GM19238 (cell line): ENCODE measurements at regions not wholly inside any gene's neighbourhood (a gene's known extent, or its start where the extent isn't known, plus 50 kb on each side); places are given as distances from the start of the nearest gene placed in this dataset.

Experiments
- DNase-seq: peaks from one replicate; pipeline ENCODE4 v3.0.0; 2011; ENCODE audit warnings: low spot score; ENCODE audit not compliant: insufficient read length

GRCh38 chr22:25393121-25393805 is 171.2 kb upstream of the GRK3 start:
- DNase-seq: no peak

GRCh38 chr22:25395468-25395867 is 169.0 kb upstream of the GRK3 start:
- DNase-seq: no peak

GRCh38 chr22:25395915-25396314 is 168.6 kb upstream of the GRK3 start:
- DNase-seq: no peak

GRCh38 chr22:25396615-25397200 is 167.8 kb upstream of the GRK3 start:
- no peak for DNase-seq

DNA sequence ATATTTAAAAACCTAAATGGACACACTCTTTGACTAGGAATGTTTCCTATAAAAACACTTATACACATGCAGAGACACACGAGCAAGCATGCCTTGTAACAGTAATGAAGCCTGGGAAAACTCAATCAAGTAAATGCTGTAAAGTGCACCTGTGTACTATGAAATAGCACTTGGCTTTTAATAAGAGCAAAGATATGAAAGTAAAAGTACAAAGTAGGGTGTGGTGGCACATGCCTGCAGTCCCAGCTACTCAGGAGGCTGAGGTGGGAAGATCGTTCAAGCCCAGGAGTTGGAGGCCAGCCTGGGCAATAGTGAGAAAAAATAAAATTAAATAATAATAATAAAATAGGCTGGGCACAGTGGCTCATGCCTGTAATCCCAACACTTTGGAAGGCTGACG is 166.9 kb upstream of the GRK3 start:
- no peak for DNase-seq

- DNase-seq: peak; percentile 51
Measured at GRCh38 chr22:25398591-25399062, 165.8 kb upstream of the GRK3 start.

DNA sequence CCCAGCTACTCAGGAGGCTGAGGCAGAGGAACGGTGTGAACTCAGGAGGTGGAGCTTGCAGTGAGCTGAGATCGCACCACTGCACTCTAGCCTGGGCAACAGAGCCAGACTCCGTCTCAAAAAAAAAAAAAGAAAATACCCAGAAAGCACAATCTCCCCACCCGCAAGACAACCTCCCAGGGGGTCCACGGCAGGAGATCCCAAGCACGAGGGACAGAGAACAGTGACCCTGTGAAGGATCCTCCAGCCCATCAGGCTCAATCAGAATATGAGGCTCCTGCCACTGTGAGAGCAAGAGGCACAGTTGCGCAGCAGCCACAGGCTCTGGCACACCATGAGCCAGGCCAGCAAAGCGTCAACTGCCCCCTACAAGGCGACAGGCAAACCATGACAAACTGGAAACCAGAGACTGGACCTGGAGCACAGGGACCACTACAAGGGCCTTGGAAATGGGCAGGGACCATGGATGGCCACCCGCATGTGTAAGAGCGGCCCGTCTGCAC is 164.8 kb upstream of the GRK3 start:
- DNase-seq: no peak

GRCh38 chr22:25402160-25402500 is 162.3 kb upstream of the GRK3 start:
- no peak for DNase-seq

DNA sequence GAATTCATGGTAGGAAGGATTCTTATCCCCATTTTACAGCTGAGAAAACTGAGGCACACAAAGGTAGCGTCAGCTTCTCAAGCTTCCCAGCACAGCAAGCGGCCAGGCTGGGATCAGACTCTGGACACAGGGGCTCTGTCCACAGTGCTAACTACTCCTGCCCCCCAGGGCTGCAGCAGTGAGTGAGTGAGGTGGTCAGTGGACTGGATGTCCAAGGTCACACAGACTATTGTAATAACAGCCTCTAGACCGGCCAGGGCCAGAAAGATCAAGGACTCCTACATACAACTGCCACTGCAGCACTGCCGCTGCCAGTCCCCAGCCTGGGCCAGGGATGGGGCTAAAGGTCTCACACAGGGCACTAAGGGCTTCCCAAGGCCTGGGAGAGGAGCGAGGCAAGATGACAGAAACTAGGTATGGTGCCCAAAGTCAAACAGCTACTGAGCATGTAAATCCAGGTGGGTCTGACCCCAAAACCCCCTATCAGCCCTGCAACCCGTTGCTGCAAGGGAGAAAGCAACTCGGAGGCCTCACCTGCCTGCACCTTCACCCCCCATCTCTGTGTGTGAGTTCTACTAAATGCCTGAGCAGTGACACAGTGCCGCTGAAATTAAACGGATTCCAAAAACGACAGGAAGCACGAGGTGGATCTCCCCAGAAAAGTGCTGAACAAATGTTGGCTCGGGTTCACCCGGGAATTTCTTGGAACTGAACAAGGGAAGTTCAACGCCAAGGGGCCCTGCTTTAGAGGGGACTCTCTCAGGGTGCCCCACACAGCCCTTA is 161.8 kb upstream of the GRK3 start:
- no peak for DNase-seq

DNA sequence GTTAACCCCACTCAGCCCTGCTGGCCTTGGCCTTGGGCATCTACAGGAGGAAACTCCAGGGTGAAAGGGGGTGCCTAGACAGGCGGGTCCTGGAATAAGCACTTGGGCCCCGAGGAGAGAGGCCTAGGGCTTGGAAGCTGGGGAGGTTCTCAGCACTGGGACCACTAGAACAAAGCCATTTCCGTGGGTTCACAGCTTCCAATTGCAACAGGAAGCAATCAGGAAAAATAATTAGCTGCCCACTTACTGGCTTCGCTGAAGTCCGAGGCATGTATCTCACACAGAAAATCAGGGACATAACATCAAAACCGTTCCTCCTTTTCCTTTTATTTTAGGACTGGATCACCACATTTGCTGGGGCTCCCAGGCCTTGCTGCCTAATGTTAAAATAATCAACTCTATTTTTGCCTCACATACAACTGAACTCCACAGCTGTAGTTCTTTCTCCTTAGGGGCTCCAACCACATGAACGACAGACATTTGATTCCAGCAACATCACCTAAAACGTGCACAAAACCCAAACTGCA is 161.1 kb upstream of the GRK3 start:
- DNase-seq: no peak

DNA sequence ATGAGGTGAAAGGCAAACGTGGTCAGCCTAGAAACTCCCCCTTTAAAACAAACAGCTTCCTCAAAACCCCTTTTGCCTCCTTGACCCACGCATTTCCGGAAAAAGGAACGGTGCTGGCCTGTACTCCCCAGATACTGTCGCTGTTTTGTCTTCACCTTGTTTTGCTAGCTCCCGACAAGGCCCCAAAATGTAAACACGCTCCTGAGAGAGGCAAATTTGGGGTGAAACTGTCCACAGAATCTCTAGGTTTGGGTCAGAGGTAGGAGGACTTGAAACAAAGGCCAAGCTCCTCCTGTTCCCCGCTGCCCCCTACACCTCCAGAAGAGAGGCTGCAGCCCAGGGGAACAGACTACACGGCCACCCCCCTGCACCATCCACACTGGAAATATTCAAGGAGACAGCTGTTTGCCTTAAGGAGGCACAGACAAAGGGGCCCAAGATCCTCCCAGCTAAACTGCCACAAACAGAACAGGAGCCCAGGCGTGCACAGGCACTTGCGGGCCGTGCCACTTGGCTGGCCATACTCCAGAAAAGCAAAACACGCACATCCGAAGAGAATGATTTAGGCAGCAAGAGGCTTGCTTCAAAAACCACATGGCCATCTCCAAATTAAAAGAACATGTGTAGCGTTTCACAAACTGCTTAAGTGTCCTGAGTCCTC is 160.5 kb upstream of the GRK3 start:
- DNase-seq: no peak

DNA sequence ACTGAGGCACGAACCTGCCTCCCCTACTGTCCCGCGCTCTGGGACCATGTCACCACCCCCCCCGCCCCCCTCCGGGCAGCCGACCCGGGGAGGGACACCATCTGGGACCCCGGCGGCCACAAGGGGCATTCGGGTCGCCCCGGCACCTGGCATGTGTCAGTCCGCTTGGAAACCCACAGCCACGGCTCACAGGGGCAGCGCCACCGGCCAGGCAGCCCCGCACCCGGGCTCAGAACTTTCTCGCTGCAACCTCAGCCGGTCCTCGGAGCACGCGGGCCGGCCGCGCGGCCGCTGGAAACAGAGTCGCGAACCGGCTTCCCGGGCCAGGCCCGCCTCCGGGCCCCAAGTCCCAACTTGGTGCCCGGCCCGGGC is 159.9 kb upstream of the GRK3 start:
- no peak for DNase-seq

- peak; percentile 72 for DNase-seq
Measured at GRCh38 chr22:25404928-25405816, 159.3 kb upstream of the GRK3 start.

DNA sequence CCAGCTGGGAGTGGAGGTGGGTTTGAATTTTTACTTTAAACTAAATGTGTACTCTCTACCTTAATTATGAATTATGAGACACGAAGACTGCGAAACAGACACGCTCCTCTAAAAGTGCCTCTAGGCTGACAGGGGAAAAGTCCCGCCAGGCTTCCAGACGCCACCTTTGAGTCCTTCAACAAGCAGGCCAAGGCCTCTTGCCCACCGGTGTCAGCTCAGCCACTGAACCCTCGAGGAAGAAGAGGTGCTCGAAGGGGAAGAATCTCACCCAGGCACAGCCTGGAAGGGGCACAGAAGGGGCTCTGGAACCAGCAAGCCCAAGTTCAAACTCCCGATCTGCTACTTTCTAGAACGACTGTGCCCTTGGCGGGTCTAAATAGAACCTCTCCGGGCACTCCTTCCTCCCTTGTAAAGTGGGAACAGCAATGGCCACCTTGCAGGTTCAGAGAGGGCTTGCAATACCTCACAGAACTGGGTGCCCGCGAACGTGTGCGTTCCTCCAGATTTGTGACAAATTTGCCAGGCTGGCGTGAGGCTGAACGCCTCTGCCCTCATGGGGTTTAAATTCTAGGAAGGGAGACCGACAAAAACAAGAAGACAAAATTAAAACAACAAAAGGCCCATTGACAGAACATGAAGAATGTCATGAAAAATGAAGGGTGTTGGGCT is 158.5 kb upstream of the GRK3 start:
- no peak for DNase-seq

GRCh38 chr22:25406510-25407210 is 157.8 kb upstream of the GRK3 start:
- DNase-seq: no peak

GRCh38 chr22:25407226-25407858 is 157.1 kb upstream of the GRK3 start:
- no peak for DNase-seq

DNA sequence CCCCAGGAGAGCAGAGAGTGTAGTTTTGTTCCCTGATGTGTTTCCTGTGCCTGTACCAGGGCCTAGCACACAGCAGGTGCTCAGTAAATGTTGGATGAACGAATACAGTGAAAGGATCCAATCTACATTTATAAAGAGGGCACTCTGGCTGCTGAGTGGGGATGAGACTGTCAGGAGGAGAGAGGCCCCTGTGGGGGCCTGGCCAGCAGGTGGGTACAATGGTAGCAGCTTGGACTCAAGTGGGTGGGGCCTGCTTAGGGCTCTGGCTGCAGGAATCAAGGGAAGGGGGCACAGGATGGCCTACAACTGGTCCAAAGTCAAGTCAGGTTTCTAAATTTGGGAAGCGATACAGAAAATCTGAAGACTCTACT is 156.6 kb upstream of the GRK3 start:
- no peak for DNase-seq

DNA sequence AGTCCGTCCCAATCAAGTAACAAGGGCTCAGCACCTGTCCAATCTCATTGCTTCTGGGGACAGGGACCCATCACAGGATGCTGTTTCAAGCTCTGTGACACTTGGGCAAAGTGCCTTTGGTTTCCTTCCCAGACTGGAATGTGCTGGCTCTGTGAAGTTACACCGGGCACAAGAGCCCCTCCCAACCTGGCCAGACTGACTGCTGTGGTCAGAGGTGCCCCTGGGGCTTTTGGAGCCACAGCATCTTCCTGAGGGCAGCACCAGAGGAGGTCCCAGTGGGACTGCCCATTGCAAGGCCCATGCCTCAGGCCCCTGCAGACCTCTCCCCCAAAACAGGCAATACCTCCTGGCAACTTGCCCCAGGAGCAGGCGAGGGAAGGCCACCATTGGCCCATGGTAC is 155.2 kb upstream of the GRK3 start:
- DNase-seq: no peak

DNA sequence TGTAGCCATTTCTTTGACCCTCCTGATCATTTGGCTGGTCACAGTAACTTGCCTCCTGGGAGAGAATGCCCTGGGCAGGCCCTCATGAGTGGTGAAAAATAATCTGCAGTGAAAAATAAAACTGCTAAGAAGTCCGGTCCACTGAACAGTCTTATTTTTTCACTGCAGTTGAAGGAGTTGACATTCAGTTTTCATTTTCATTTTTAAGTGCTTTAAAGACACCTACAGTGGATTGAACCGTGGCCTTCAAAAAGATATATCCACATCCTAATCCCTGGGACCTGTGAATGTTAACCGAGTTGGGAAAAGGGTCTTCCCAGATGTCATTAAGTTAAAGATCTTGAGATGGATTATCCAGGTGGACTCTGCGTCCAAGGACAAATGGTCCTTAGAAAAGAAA is 153.6 kb upstream of the GRK3 start:
- no peak for DNase-seq
